GM12878 (cell line): ENCODE measurements at regions not wholly inside any gene's neighbourhood (a gene's known extent, or its start where the extent isn't known, plus 50 kb on each side); places are given as distances from the start of the nearest gene placed in this dataset.

ENCODE experiments used
- ATAC-seq: fragments of 200-7000 bp; cut with Tn5 transposase; 3 replicates; pipeline ENCODE4 v1.9.1; 2020; ENCODE audit warnings: mild to moderate bottlenecking, moderate library complexity
- BruUV-seq: library from RNA; stranded (reverse); fragments of 400-500 nt; replicated peaks from 2 replicates; lab custom pipeline; 2021; lab: Mats Ljungman, UMichigan
- CTCF ChIA-PET: fragments of 300-600 bp; sonication (Branson Sonifier 250); formaldehyde crosslinking; extraction: SDS; loops from one replicate; lab custom pipeline; 2021; ENCODE audit warnings: inconsistent platforms; lab: Yijun Ruan, JAX
- POLR2A ChIA-PET: fragments of 350-600 bp; formaldehyde crosslinking; extraction: SDS; loops from one replicate; lab custom pipeline; 2021; ENCODE audit warnings: inconsistent platforms; lab: Charles Lee
- RAD21 ChIA-PET: fragments of 300-600 bp; sonication (Branson Sonifier 250); formaldehyde crosslinking; loops from one replicate; lab custom pipeline; 2023; ENCODE audit warnings: antibody characterized with exemption; ENCODE audit not compliant: unreplicated experiment; lab: Charles Lee
- SMC1A ChIA-PET: fragments of 300-600 bp; sonication (Branson Sonifier 250); formaldehyde crosslinking; loops from one replicate; lab custom pipeline; 2023; ENCODE audit not compliant: unreplicated experiment, uncharacterized antibody; lab: Charles Lee
- DNase-seq: peaks from one replicate; pipeline ENCODE4 v3.0.0-alpha.2; 2011; ENCODE audit warnings: low read depth, low spot score
- FAIRE-seq: peaks from 3 replicates; lab custom pipeline; 2011; peaks lifted over from hg19 to GRCh38; lab: Jason Lieb, UNC
- H2AFZ ChIP-seq: 2 replicates; pipeline ENCODE4 v1.6.0; 2011; ENCODE audit warnings: low read depth, low read length, control low read depth; ENCODE audit not compliant: control insufficient read depth
- H3K27ac ChIP-seq: 2 replicates; pipeline ENCODE4 v1.5.1; 2011; ENCODE audit warnings: control low read depth; ENCODE audit not compliant: control insufficient read depth, insufficient read depth
- H3K27me3 ChIP-seq, 2 experiments: replicated peaks in 1 of 2; 2 replicates each; pipeline versions ENCODE4 v1.6.0 to v1.6.1; 2011; ENCODE audit warnings: low read length in 1 of 2; ENCODE audit not compliant: control insufficient read depth in 2 of 2, insufficient read depth in 2 of 2
- H3K36me3 ChIP-seq, 2 experiments: 2 replicates each; pipeline ENCODE4 v1.5.1; 2011; ENCODE audit warnings: low read length in 1 of 2; ENCODE audit not compliant: control insufficient read depth in 2 of 2, insufficient read depth in 2 of 2
- H3K4me1 ChIP-seq: 2 replicates; pipeline ENCODE4 v1.6.1; 2011; ENCODE audit warnings: mild to moderate bottlenecking, low read length, moderate library complexity, mixed read lengths; ENCODE audit not compliant: control insufficient read depth, insufficient read depth
- H3K4me2 ChIP-seq: 2 replicates; pipeline ENCODE4 v1.6.0; 2011; ENCODE audit warnings: control low read depth; ENCODE audit not compliant: control insufficient read depth, insufficient read depth
- H3K4me3 ChIP-seq: fragments of 200-600 bp; sonication (generic); 2 replicates; pipeline ENCODE4 v1.5.1; 2016
- H3K79me2 ChIP-seq: 2 replicates; pipeline ENCODE4 v1.6.0; 2011; ENCODE audit warnings: low read length; ENCODE audit not compliant: control insufficient read depth, insufficient read depth
- H3K9ac ChIP-seq: 2 replicates; pipeline ENCODE4 v1.8.0; 2011; ENCODE audit warnings: low read length, control low read depth, mixed read lengths; ENCODE audit not compliant: control insufficient read depth, insufficient read depth
- H3K9me3 ChIP-seq: replicated peaks from 3 replicates; pipeline ENCODE4 v1.5.1; 2011; ENCODE audit warnings: mild to moderate bottlenecking, low read length; ENCODE audit not compliant: control insufficient read depth, insufficient read depth
- H4K20me1 ChIP-seq: 2 replicates; pipeline ENCODE4 v1.6.0; 2011; ENCODE audit not compliant: control insufficient read depth, insufficient read depth
- BACH1 ChIP-seq: fragments of 450-650 bp; IDR thresholded peaks from 2 replicates; pipeline ENCODE4 v1.6.1; 2017; ENCODE audit warnings: mild to moderate bottlenecking, borderline replicate concordance
- CBX5 ChIP-seq: sonication (generic); IDR thresholded peaks from 2 replicates; pipeline ENCODE4 v1.6.1; 2016; ENCODE audit warnings: low read depth, moderate library complexity, mild to moderate bottlenecking, inconsistent platforms
- CHD4 ChIP-seq: fragments of 200-600 bp; sonication (generic); IDR thresholded peaks from 2 replicates; pipeline ENCODE4 v1.6.1; 2016; ENCODE audit warnings: mild to moderate bottlenecking
- CREB1 ChIP-seq: IDR thresholded peaks from 2 replicates; pipeline ENCODE4 v1.6.1; 2012; ENCODE audit warnings: low read depth, mild to moderate bottlenecking, inconsistent platforms
- DPF2 ChIP-seq: fragments of 450-650 bp; IDR thresholded peaks from 2 replicates; pipeline ENCODE4 v1.6.1; 2017; ENCODE audit warnings: mild to moderate bottlenecking
- GATAD2B ChIP-seq: fragments of 450-650 bp; conservative IDR thresholded peaks from 2 replicates; pipeline ENCODE4 v1.6.1; 2017; ENCODE audit warnings: low read depth, mild to moderate bottlenecking, moderate library complexity
- HDAC2 ChIP-seq: fragments of 200-600 bp; sonication (generic); IDR thresholded peaks from 2 replicates; pipeline ENCODE4 v1.6.1; 2017
- HSF1 ChIP-seq: fragments of 150-350 bp; IDR thresholded peaks from 2 replicates; pipeline ENCODE4 v1.6.1; 2014; ENCODE audit warnings: mild to moderate bottlenecking, low read depth, low read length
- IRF4 ChIP-seq: IDR thresholded peaks from 2 replicates; pipeline ENCODE4 v1.6.1; 2011; ENCODE audit warnings: low read depth, low read length
- KAT2A ChIP-seq: conservative IDR thresholded peaks from 2 replicates; pipeline ENCODE4 v1.6.1; 2011; ENCODE audit warnings: low read depth, low read length; ENCODE audit not compliant: control insufficient read depth
- KDM1A ChIP-seq: fragments of 200-600 bp; sonication (generic); IDR thresholded peaks from 2 replicates; pipeline ENCODE4 v1.6.1; 2016; ENCODE audit warnings: borderline replicate concordance
- RB1 ChIP-seq: fragments of 450-650 bp; formaldehyde crosslinking; IDR thresholded peaks from 2 replicates; pipeline ENCODE4 v1.6.1; 2017; ENCODE audit warnings: mild to moderate bottlenecking, borderline replicate concordance
- RELA ChIP-seq: fragments of 450-650 bp; IDR thresholded peaks from 2 replicates; pipeline ENCODE4 v1.8.0; 2014; ENCODE audit warnings: borderline replicate concordance; ENCODE audit not compliant: partially characterized antibody
- SUZ12 ChIP-seq: fragments of 200-600 bp; sonication (generic); IDR thresholded peaks from one replicate; pipeline ENCODE4 v1.6.1; 2018; ENCODE audit warnings: antibody characterized with exemption, mild to moderate bottlenecking; ENCODE audit not compliant: unreplicated experiment
- TARDBP ChIP-seq: IDR thresholded peaks from 2 replicates; pipeline ENCODE4 v1.6.1; 2016; ENCODE audit warnings: borderline replicate concordance
- TCF3 ChIP-seq: IDR thresholded peaks from 2 replicates; pipeline ENCODE4 v1.6.1; 2012; ENCODE audit warnings: low read depth, mild to moderate bottlenecking, low read length, borderline replicate concordance; ENCODE audit not compliant: insufficient read depth
- TCF7 ChIP-seq: IDR thresholded peaks from 2 replicates; pipeline ENCODE4 v1.6.1; 2014; ENCODE audit warnings: antibody characterized with exemption, borderline replicate concordance
- ZBTB4 ChIP-seq: fragments of 450-650 bp; formaldehyde crosslinking; IDR thresholded peaks from 2 replicates; pipeline ENCODE4 v1.4.0; 2022; ENCODE audit warnings: mild to moderate bottlenecking, moderate library complexity
- ZNF207 ChIP-seq: fragments of 450-650 bp; IDR thresholded peaks from 2 replicates; pipeline ENCODE4 v1.6.1; 2014; ENCODE audit warnings: antibody characterized with exemption, mild to moderate bottlenecking, borderline replicate concordance
- WGBS: methylation state at CpG from one replicate; pipeline ENCODE4 v1.1.6; 2016; ENCODE audit warnings: low lambda C conversion rate; ENCODE audit not compliant: insufficient replicate concordance, insufficient coverage; ENCODE audit errors: missing lambda C conversion rate; 5-methylcytosine and 5-hydroxymethylcytosine counted together
- in situ Hi-C: fragments of 300-500 bp; cut with MboI; formaldehyde crosslinking; loops from 9 replicates; pipeline ENCODE4 v1.14.3; 2018; ENCODE audit warnings: mixed read lengths
- intact Hi-C: fragments of 100-400 bp; cut with micrococcal nuclease; formaldehyde crosslinking; loops from one replicate; pipeline ENCODE4 v1.14.2; 2022; ENCODE audit not compliant: unreplicated experiment

- FAIRE-seq (no peak), DNase-seq (no peak), ATAC-seq (no peak)
- Histone ChIP-seq H2AFZ (no peak overlapping the region), H3K4me3 (no peak overlapping the region), H3K4me1 (no peaks in the 10 kb centered on the region), H3K36me3 (no peaks in the 10 kb centered on the region), H3K4me2 (no peak overlapping the region), H4K20me1 (no peaks in the 10 kb centered on the region), H3K79me2 (no peaks in the 10 kb centered on the region), H3K27ac (no peak overlapping the region), H3K27me3 (no peaks in the 10 kb centered on the region), H3K9me3 (no peaks in the 10 kb centered on the region), H3K9ac (no peak overlapping the region)
- no peak for TF ChIP-seq ZNF207
- TF ChIP-seq KAT2A: no peak
- no peak for TF ChIP-seq HSF1
- TF ChIP-seq ZBTB4 (CRISPR knock-in tag): no peak
- no peak for TF ChIP-seq CREB1
- TF ChIP-seq DPF2: no peak
- TF ChIP-seq GATAD2B: no peak
- TF ChIP-seq CHD4: no peak
- TF ChIP-seq TARDBP: no peak
- no peak for TF ChIP-seq SUZ12
- TF ChIP-seq IRF4: no peak
- no peak for TF ChIP-seq BACH1
- TF ChIP-seq TCF7: no peak
- no peak for TF ChIP-seq CBX5
- TF ChIP-seq RELA: no peak
- no peak for TF ChIP-seq RB1
- no peak for TF ChIP-seq TCF3
- TF ChIP-seq HDAC2: no peak
- TF ChIP-seq KDM1A: no peak
- RAD21 ChIA-PET: interaction anchor here (1.3 kb wide), 1 partner anchor 182 kb away, joined by 4 read pairs; no protein-coding TSS in a partner anchor
- 28% methylated on average over 4 of the region's 4 CpGs for WGBS
- in situ Hi-C loops (no loop called here), intact Hi-C loops (no loop called here)
- CTCF ChIA-PET: interaction anchor here (1.0 to 2.8 kb wide), 3 partner anchors 17 to 202 kb away, joined by 3 to 8 read pairs (median 3); no protein-coding TSS in a partner anchor
- POLR2A ChIA-PET: no interaction called here
- SMC1A ChIA-PET: interaction anchor here (1.0 to 1.5 kb wide), 2 partner anchors 12 to 36 kb away, joined by 3 to 4 read pairs; no protein-coding TSS in a partner anchor
- BruUV-seq: no TSS peak
Observed at GRCh38 chr6:8707369-8707768, 272.0 kb upstream of the SLC35B3 start.
